Activated effector memory CD4-positive, alpha-beta T cell treated with anti-CD3 and anti-CD28 coated beads, Interleukin-2, amount 50 U/mL, for 16 hours (primary cell): ENCODE measurements at regions not wholly inside any gene's neighbourhood (a gene's known extent, or its start where the extent isn't known, plus 50 kb on each side); places are given as distances from the start of the nearest gene placed in this dataset.

Source experiments
- DNase-seq: peaks from one replicate; pipeline ENCODE4 v3.0.0-alpha.2; 2020

DNA sequence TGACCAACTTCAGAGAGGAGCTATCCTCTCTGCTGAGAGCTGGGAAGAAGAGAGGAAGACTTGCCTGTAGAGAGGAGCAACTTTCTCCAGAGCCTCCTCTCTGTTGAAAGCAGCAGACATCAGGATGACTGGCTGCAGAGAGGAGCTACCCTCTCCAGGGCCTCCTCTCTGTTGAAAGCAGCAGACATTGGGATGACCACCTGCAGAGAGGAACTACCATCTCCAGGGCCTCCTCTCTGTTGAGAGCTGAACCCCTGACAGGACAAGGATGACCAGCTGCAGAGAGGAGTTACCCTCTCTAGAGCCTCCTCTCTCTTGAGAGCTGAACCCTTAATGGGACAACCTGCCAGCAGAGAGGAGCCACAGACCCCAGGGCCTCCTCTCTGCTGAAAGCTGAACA is 83.0 kb upstream of the GJB5 start:
- DNase-seq: no peak

DNA sequence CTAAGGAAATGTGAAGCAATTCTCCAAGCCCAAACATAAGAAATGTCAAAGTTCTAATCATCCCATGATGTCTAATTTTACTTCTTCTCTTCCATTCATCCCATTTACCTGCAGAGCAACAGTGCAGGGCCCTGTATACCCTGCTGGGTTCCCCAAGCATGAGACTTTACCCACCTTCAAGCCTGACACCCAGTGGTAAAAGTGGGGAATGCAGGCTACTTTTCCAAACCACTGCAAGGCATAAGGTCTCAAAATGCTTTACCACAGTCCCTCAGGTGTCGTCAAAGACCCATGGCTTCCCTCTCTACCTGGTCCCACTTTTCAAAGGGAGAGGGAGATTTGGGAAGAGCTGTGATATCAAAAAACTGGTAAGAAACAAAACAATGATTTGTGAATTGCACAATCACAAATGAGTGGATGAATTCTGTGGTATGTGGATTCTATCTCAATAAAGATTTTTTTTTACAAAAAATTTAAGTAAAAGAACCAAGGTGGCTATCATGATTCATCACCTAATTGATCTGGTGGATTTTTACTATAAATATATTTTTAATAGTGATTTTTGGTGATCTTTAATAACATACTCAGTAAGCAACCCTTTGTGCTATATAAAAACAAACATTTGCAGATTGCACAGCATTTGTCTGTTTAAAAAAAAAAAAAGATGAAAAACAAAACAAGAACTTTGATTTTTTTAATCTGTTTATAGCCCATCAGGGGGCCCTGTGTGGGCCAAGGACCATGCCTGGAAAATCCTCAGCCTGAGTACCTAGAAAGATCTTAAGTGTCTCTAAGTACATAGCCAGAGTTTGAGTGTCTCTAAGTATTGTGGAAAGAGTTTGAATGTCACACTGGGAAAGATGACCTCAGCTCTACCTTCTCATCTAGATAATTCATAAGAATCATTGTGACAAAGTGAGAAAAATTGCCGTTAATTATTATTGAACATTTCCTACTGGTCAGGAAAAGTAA is 73.1 kb upstream of the GJB5 start:
- peak; percentile 74 for DNase-seq

DNA sequence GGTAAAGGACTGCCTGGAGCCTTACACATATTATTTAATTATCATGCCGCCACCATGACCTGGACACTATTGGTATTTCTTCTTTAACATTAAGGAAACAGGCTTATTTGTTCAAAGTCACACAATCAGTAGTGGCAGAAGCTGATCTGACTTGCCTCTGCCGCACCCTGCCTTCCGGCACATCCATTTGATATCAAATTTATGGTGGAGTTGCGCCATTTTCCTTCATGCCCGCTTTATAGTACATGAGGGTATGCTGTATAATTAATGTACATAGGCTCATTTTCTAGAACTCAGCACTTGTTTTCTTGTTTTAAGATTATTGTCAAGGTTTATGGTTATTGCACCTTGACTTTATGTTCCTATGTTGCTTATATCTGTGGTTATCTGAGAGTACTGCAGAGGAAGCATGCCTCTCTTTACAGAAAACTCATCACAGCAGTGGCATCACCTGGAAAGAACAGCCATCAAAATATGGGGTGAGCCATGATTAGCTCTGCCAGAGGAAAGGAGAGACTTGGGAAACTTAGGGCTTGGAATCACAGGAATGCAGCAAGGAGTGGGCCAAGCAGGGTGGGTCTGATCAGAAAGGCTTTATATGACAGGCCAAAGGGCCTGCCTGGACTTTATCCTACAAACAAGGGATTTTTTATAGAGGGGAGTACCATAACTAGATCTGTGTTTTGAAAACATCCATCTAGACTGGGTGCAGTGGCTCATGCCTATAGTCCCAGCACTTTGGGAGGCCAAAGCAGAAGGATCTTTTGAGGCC is 72.2 kb upstream of the GJB5 start:
- no peak for DNase-seq

DNA sequence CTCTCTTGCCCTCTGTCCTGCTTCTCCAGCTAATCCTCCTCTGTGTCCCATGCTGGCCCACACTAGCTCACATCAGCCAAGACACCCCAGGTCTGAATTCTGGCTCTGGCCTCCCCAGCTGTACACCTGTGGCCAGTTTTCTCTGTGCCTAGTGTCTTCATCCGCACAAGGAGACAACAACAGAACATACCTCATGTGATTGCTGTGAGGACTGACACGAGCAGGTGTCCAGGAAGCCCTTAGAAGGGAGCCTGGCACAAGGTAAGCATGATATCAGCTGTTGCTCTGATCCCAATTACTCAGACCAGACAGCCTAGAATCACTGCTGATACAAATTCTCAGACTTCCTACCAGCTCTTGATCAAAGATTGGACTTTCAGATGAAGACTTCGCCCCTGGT is 71.2 kb upstream of the GJB5 start:
- DNase-seq: no peak

DNA sequence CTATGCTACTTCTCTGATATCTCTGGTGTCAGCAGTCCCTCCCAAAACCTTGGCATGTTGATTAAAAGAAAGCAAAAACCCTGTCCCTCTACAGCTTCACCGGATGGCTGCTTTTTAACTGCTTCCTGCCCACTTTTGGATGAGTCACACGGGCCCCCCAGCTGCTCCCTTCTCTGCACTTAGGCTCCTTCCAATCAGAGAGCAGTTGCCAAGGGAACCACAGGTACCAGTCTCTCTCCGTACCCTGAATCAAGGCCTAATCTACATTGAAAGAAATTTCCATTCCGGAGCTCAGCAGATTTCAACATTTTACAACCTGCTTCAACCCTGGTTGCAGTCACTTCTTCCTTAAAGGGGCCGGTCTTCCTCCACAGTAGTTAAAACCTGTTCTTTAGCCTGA is 70.6 kb upstream of the GJB5 start:
- DNase-seq: no peak

DNA sequence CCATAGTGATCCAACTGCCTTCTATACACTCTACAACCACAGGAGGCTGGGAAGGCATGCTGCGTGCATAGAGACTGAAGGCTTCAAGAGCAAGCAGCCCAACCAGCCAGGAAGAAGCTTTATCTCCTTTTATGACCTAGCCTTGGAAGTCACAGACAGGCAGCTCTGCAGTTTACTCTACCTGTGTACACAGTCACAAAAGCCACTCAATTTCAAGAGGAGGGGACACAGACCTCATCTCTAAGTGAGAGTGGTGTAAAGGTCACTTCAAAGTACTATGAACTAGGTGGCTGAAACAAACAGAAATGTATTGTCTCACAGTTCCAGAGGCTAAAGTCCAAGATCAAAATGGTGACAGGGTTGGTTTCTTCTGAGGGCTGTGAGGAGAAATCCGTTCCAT is 69.6 kb upstream of the GJB5 start:
- DNase-seq: no peak

DNA sequence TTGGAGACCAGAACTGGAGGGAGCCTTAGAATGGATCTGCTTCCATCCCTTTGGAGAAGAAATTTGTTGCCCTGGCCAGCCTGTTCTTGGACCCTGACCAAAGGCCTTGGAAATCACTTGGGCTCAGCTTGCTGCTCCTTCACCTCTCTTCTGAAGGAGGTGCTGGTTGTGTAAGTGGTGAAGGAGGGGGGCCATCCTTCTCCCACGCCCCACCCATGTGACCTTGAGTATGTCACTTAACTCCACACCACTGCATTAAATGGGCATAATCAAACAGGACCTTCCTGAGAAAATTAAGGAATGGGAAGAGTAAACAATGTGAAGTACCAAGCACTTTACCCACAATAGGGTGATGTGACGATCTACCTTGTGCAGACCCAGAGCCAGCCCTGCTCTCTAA is 68.3 kb upstream of the GJB5 start:
- DNase-seq: no peak

DNA sequence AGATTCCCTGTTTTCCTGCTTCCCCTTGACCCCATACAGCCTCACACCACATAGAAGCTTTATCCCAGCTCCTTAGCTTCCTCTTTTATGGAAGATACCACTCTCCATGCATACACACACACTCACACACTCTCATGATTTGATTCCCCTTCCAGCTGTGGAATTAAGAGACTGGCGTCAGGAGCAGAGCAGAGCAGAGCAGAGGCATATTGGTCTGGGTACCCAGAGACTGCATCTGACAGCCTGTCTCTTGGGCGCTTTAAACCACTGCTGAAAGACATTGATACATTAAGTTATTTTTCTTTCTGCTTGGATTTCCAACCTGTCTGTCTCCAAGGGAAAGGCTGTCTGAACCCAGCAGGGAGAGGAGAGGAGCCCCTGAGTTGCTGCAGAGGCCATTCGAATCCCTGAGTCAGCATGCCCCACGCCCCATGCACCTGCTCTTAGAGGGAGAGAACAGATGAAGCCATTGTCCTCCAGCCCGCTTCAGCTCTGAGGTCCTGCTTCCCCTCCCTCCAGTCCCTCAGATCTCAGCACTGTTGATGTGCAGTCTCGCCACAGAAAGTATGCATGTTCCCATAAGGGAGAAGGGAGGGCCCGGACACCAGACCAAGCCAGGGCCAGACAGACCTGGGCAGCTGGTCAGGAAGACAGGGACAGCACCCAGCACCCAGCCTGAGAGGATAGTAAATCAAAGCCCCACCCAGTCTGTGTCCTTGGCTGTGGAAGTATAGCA is 66.7 kb upstream of the GJB5 start:
- DNase-seq: no peak

DNA sequence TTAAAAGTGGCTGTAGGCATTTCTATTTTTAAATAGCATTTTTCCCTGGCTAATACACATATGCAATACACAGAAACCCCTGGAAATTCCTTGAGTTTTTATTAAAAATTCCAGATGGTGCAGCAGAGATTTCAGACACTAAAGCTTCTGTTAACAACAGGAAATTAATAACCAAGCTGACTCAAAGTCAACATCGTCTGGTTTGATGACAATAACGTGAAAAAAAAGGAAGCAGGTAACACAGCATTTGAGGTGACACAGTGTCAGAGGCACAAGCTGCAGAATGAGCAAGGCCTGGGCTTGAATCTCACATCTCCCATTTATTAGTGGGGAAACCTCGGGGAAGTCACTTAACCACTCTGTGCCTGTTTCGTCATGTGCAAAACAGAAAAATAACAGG is 64.6 kb upstream of the GJB5 start:
- no peak for DNase-seq

DNA sequence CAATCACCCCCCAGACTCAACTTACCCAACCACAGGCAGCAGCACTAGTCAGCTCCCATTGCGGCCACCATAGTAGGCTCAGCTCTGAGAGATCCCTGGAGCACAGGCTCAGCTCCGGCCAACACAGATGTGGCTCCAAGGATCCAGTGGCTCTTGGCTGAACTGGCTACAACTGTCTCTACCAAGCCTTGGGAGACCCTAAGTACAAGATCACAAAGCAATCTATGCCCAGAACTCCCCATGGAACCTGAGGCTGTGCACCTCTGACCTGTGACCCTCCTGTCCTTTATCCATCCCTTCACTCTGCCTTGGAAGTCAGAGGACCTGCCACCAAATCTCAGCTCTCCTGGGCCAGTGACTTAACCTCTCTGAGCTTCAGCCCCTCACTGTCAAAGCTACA is 61.8 kb upstream of the GJB5 start:
- DNase-seq: no peak

DNA sequence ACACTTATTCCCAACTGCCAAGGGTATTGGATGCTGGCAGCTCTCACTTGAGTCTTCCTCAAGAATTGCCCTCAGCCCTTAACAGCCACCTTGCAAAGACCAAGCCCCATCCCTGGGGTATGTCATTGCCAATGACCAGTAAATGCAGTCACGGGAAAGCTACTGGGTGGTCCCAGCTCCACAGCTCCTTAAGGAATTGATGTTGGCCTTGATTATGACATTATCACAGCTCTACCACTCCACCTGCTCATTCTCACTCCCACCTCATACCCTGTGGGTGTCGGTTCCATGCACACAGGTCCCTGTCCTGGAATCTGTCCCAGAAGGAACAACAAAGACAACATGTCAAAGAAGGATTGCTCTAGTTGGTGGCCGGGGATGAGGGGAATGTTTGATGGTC is 60.5 kb upstream of the GJB5 start:
- no peak for DNase-seq

DNA sequence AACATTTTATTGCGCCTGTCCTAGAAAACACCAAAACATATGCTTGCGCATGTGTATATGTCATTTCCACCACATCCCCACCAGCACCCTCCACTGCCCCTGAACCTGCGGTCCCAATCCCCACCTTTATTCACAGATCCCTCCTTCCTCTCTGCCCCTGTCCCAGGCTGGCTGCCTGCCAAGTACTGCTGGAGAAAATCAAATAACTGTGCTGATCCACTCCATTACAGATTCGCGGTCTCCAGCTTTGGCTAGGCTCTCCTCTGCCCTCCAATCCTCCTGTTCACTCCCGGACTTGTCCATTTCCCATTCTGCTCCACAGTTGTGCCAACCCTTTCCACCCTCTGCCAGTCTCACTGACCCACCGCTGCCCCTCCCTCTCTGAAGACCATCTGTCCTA is 59.3 kb upstream of the GJB5 start:
- no peak for DNase-seq

DNA sequence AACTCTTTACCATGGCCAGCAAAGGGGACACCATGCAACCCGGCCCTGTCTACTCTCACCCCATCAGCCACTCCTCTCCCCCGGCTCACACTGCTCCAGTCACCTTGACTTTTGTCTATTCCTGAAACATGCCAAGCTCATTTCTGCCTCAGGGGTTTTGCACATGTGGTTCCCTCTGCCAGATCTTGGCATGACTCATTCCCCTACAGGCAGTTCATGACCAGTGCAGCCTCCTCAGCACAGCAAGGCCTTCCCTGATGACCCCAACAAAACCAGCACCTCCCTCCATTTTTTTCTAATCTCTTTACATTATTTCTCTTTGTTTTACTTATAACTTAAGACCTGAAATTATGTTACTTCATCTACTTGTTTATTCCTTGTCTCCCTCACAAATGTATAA is 58.6 kb upstream of the GJB5 start:
- no peak for DNase-seq

DNA sequence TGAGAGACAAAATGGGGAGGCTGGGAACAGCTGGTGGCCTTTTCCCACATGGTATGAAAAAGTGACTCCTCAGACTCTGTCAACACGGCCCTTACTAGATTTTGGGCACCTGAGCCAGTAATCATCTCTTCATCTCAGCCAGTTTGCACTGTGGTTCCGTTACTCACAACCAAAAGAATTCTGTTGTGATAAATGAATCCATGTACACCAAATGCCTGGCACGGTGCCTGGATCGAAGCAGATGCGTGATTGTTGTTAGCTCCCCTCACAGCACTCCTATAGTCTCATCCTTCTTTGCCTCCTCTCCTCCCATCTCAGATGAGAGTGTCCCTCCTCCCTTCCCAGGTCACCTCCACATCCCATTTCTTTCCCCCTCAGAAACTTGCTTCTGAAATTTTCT is 57.9 kb upstream of the GJB5 start:
- DNase-seq: no peak

DNA sequence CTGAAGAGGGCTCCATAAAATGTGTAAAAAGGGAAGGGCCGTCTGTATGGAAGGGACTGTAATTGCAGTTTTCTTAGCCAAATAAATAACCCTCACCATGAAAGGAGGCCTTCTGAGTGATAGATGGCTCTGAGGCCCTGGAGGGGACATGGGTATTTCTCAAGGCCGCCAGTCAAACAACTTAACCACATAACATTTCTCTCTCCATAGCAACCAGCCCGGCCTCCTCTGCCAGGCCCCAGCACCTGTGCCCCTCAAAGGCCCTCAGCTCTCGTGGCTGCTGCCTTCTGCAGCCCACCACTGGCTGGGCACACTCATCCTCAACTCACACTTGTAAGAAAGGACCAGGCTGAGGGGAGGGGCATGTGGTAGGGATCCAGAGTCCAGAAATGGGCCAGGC is 57.0 kb upstream of the GJB5 start:
- no peak for DNase-seq

DNA sequence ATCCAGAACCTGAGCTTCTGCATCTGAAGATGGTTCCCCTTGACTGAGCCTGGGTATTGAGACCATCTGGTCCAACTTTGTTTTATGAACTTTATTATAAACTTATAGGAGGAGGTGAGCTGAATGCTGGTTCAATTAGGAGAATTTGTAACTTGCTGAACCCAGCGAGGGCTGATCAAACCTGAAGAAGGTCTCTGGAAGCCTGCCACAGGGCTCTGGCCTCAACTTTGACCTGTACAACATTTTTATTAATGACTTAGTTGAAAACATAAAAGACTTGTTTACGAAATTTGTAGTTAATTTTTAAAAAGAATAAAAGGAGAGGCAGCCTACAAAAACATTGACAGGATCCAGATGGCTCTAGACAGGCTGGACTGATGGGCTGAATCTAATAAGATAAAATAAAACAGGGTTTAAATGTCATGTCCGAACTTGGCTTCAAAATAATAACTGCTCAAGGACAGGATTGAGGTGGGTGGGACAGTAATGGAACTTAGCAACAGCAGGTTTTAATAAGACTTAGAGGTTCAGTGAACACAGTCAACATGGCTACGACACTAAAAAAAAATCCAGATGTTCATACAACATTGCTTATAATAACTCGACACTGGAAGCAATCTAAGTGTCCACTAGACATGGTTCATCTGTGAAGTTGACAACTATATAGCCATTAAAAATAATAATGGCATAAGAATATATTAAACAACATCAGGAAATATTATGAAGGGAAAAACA is 53.4 kb upstream of the GJB5 start:
- DNase-seq: no peak
